ENCODE measurements at regions not wholly inside any gene's neighbourhood (a gene's known extent, or its start where the extent isn't known, plus 50 kb on each side); places are given as distances from the start of the nearest gene placed in this dataset.

DNA sequence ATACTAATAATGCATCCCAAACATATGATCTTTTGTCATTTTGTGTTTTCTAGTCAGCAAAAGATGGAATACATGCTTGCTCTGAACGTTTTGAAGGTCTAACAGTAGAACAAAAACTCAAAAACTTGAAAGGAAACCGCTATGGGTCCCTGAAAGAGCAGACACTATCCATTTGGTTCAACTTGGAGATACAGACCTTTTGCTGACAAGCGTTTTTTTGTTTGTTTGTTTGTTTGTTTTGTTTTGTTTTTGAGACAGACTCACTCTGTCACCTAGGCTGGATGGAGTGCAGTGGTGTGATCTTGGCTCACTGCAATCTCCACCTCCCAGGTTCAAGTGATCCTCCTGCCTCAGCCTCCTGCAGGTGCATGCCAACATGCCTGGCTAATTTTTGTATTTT, 644.3 kb upstream of the PTCHD4 start:
- H3K4me3 ChIP-seq, result no peak overlapping the region
- peaks cover 0 to 13% of the 10 kb centered on the region in 2 donors for H3K9me3 ChIP-seq
- TF ChIP-seq, protein P1, sequence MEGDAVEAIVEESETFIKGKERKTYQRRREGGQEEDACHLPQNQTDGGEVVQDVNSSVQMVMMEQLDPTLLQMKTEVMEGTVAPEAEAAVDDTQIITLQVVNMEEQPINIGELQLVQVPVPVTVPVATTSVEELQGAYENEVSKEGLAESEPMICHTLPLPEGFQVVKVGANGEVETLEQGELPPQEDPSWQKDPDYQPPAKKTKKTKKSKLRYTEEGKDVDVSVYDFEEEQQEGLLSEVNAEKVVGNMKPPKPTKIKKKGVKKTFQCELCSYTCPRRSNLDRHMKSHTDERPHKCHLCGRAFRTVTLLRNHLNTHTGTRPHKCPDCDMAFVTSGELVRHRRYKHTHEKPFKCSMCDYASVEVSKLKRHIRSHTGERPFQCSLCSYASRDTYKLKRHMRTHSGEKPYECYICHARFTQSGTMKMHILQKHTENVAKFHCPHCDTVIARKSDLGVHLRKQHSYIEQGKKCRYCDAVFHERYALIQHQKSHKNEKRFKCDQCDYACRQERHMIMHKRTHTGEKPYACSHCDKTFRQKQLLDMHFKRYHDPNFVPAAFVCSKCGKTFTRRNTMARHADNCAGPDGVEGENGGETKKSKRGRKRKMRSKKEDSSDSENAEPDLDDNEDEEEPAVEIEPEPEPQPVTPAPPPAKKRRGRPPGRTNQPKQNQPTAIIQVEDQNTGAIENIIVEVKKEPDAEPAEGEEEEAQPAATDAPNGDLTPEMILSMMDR (IDR thresholded peaks at IDR 0.05), result no peak
- no peak overlapping the region for H3K27ac ChIP-seq
- no peaks in the 10 kb centered on the region for H3K4me1 ChIP-seq
- no peaks in the 10 kb centered on the region for H3K36me3 ChIP-seq
- DNase-seq (ENCODE audit: low spot score), result no peak
- H3K27me3 ChIP-seq, result no peaks in the 10 kb centered on the region

GRCh38 chr6:48754641-48755040, 643.6 kb upstream of the PTCHD4 start:
- Histone ChIP-seq H3K36me3 (no peaks in the 10 kb centered on the region), H3K4me3 (no peak overlapping the region), H3K27me3 (no peaks in the 10 kb centered on the region), H3K9me3 (peaks cover 0 to 13% of the 10 kb centered on the region in 2 donors), H3K27ac (no peak overlapping the region), H3K4me1 (no peaks in the 10 kb centered on the region)
- TF ChIP-seq, protein P1 (IDR thresholded peaks at IDR 0.05), result no peak
- DNase-seq (ENCODE audit: low spot score), result no peak

- TF ChIP-seq, protein P1 (IDR thresholded peaks at IDR 0.05), result no peak
- no peaks in the 10 kb centered on the region for H3K27me3 ChIP-seq
- H3K9me3 ChIP-seq, result no peaks in the 10 kb centered on the region
- no peaks in the 10 kb centered on the region for H3K4me1 ChIP-seq
- no peak overlapping the region for H3K4me3 ChIP-seq
- H3K36me3 ChIP-seq, result no peaks in the 10 kb centered on the region
- no peak overlapping the region for H3K27ac ChIP-seq
- DNase-seq (ENCODE audit: low spot score), result no peak
Observed at GRCh38 chr6:48750861-48751260, 639.9 kb upstream of the PTCHD4 start.

- no peak for DNase-seq (ENCODE audit: low spot score)
- no peaks in the 10 kb centered on the region for H3K4me1 ChIP-seq
- TF ChIP-seq, protein P1 (IDR thresholded peaks at IDR 0.05), result no peak
- H3K36me3 ChIP-seq, result no peaks in the 10 kb centered on the region
- no peaks in the 10 kb centered on the region for H3K27me3 ChIP-seq
- no peak overlapping the region for H3K27ac ChIP-seq
- no peak overlapping the region for H3K4me3 ChIP-seq
- H3K9me3 ChIP-seq, result no peaks in the 10 kb centered on the region
Observed at GRCh38 chr6:48747471-48747870, 636.5 kb upstream of the PTCHD4 start.

DNA sequence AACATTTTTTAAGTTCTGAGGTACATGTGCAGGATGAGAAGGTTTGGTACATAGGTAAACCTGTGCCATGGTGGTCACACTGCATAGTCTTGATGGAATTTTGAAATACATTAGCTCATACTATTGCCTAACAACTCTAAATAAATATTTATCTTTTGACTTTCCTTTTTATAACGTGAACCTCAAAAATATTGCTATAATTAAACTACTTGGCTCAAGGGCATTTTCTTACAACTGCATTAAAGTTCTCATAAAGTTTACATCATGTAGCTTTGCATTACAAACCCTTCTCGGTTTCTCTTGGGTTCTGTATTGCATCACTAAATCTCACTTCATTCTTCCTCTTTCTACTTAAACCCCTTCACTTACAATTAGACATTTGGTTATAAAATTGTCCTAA, 636.0 kb upstream of the PTCHD4 start:
- Histone ChIP-seq H3K27me3 (no peaks in the 10 kb centered on the region), H3K27ac (no peak overlapping the region), H3K4me1 (no peaks in the 10 kb centered on the region), H3K36me3 (no peaks in the 10 kb centered on the region), H3K4me3 (no peak overlapping the region), H3K9me3 (no peaks in the 10 kb centered on the region)
- no peak for DNase-seq (ENCODE audit: low spot score)
- TF ChIP-seq, protein P1 (IDR thresholded peaks at IDR 0.05), result no peak

GRCh38 chr6:48744948-48745347, 634.0 kb upstream of the PTCHD4 start:
- Histone ChIP-seq H3K27ac (no peak overlapping the region), H3K27me3 (no peaks in the 10 kb centered on the region), H3K4me3 (no peak overlapping the region), H3K9me3 (no peaks in the 10 kb centered on the region), H3K36me3 (no peaks in the 10 kb centered on the region), H3K4me1 (no peaks in the 10 kb centered on the region)
- DNase-seq (ENCODE audit: low spot score), result no peak
- TF ChIP-seq, protein P1 (IDR thresholded peaks at IDR 0.05), result no peak
